ENCODE measurements at regions not wholly inside any gene's neighbourhood (a gene's known extent, or its start where the extent isn't known, plus 50 kb on each side); places are given as distances from the start of the nearest gene placed in this dataset.

DNA sequence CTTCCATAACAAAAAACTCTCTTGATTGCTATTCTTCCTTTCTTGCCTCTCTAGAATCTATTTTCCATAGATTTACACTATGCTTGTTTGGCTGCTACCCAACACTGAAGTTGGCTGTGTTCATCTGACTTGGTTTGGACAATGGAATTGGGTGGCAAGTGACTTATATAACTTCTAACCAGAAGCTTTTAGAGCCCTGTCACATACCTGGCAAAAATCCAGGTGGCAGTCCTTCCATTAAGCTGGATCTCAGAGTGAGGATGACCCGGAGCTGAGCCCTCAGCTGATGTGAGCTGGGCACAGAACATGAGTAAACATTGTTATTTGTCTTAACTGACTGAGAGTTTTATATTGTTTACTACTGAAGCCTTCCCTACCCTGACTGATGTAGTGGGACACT is 225.7 kb downstream of the TLR4 start:
- H4K20me1 ChIP-seq (ENCODE audit: control insufficient read depth, insufficient read depth): no peaks in the 10 kb centered on the region
- no peak overlapping the region for H3K4me3 ChIP-seq
- ChIA-PET POLR2A (no interaction called here), RAD21 (ENCODE audit: unreplicated experiment) (interaction anchor here (1.3 to 1.9 kb wide), 2 partner anchors 13 to 104 kb away, joined by 3 to 6 read pairs; no protein-coding TSS in a partner anchor), SMC1A (ENCODE audit: uncharacterized antibody, unreplicated experiment) (interaction anchor here (0.7 to 1.4 kb wide), 4 partner anchors 10 to 63 kb away, joined by 3 to 4 read pairs (median 3); no protein-coding TSS in a partner anchor), CTCF (no interaction called here)
- H2AFZ ChIP-seq (ENCODE audit: control insufficient read depth, low read depth, low read length): no peak overlapping the region
- DNase-seq (ENCODE audit: low read depth, low spot score) (no peak), FAIRE-seq (no peak), ATAC-seq (no peak)
- 0% methylated on average over 1 of the region's 1 CpG for WGBS (ENCODE audit: insufficient coverage, insufficient replicate concordance, low lambda C conversion rate, missing lambda C conversion rate)
- in situ Hi-C loops (cut with MboI) (no loop called here), intact Hi-C loops (cut with micrococcal nuclease; ENCODE audit: unreplicated experiment) (no loop called here)
- no peaks in the 10 kb centered on the region for H3K27me3 ChIP-seq (replicated peaks in 1 of 2; ENCODE audit: control insufficient read depth in 2 of 2, insufficient read depth in 2 of 2, low read length in 1 of 2)
- no peak overlapping the region for H3K4me2 ChIP-seq (ENCODE audit: control insufficient read depth, insufficient read depth)
- H3K36me3 ChIP-seq (ENCODE audit: control insufficient read depth in 2 of 2, insufficient read depth in 2 of 2, low read length in 1 of 2): no peaks in the 10 kb centered on the region
- no peak overlapping the region for H3K9ac ChIP-seq (ENCODE audit: control insufficient read depth, insufficient read depth, low read length)
- H3K27ac ChIP-seq (ENCODE audit: control insufficient read depth, insufficient read depth): no peak overlapping the region
- H3K9me3 ChIP-seq (replicated peaks; ENCODE audit: control insufficient read depth, insufficient read depth, low read length): no peaks in the 10 kb centered on the region
- H3K4me1 ChIP-seq (ENCODE audit: control insufficient read depth, insufficient read depth, low read length): no peaks in the 10 kb centered on the region
- H3K79me2 ChIP-seq (ENCODE audit: control insufficient read depth, insufficient read depth, low read length): no peaks in the 10 kb centered on the region
- no TSS peak for BruUV-seq (replicated peaks)
- TF ChIP-seq CHD4 (IDR thresholded peaks at IDR 0.05) (no peak), SRF (IDR thresholded peaks at IDR 0.05; ENCODE audit: low read depth in 2 of 2, low read length in 2 of 2) (no peak), TCF3 (IDR thresholded peaks at IDR 0.05; ENCODE audit: borderline replicate concordance, insufficient read depth, low read depth, low read length) (no peak), MTA3 (IDR thresholded peaks at IDR 0.05; ENCODE audit: borderline replicate concordance, low read length) (no peak), SIX5 (IDR thresholded peaks at IDR 0.05; ENCODE audit: low read depth, low read length, severe bottlenecking) (no peak), SUZ12 (IDR thresholded peaks at IDR 0.05; ENCODE audit: unreplicated experiment) (no peak), MTA2 (IDR thresholded peaks at IDR 0.05; ENCODE audit: low read depth) (no peak), TARDBP (IDR thresholded peaks at IDR 0.05; ENCODE audit: borderline replicate concordance) (no peak), CBX5 (IDR thresholded peaks at IDR 0.05; ENCODE audit: low read depth) (no peak), POLR2A (IDR thresholded peaks at IDR 0.05; ENCODE audit: low read depth, low read length) (no peak)
- TF ChIP-seq, protein P1, sequence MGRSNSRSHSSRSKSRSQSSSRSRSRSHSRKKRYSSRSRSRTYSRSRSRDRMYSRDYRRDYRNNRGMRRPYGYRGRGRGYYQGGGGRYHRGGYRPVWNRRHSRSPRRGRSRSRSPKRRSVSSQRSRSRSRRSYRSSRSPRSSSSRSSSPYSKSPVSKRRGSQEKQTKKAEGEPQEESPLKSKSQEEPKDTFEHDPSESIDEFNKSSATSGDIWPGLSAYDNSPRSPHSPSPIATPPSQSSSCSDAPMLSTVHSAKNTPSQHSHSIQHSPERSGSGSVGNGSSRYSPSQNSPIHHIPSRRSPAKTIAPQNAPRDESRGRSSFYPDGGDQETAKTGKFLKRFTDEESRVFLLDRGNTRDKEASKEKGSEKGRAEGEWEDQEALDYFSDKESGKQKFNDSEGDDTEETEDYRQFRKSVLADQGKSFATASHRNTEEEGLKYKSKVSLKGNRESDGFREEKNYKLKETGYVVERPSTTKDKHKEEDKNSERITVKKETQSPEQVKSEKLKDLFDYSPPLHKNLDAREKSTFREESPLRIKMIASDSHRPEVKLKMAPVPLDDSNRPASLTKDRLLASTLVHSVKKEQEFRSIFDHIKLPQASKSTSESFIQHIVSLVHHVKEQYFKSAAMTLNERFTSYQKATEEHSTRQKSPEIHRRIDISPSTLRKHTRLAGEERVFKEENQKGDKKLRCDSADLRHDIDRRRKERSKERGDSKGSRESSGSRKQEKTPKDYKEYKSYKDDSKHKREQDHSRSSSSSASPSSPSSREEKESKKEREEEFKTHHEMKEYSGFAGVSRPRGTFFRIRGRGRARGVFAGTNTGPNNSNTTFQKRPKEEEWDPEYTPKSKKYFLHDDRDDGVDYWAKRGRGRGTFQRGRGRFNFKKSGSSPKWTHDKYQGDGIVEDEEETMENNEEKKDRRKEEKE (IDR thresholded peaks at IDR 0.05): no peak
- TF ChIP-seq, protein P2, sequence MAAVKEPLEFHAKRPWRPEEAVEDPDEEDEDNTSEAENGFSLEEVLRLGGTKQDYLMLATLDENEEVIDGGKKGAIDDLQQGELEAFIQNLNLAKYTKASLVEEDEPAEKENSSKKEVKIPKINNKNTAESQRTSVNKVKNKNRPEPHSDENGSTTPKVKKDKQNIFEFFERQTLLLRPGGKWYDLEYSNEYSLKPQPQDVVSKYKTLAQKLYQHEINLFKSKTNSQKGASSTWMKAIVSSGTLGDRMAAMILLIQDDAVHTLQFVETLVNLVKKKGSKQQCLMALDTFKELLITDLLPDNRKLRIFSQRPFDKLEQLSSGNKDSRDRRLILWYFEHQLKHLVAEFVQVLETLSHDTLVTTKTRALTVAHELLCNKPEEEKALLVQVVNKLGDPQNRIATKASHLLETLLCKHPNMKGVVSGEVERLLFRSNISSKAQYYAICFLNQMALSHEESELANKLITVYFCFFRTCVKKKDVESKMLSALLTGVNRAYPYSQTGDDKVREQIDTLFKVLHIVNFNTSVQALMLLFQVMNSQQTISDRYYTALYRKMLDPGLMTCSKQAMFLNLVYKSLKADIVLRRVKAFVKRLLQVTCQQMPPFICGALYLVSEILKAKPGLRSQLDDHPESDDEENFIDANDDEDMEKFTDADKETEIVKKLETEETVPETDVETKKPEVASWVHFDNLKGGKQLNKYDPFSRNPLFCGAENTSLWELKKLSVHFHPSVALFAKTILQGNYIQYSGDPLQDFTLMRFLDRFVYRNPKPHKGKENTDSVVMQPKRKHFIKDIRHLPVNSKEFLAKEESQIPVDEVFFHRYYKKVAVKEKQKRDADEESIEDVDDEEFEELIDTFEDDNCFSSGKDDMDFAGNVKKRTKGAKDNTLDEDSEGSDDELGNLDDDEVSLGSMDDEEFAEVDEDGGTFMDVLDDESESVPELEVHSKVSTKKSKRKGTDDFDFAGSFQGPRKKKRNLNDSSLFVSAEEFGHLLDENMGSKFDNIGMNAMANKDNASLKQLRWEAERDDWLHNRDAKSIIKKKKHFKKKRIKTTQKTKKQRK (IDR thresholded peaks at IDR 0.05; ENCODE audit: low read depth, low read length): no peak
- TF ChIP-seq, protein P3, sequence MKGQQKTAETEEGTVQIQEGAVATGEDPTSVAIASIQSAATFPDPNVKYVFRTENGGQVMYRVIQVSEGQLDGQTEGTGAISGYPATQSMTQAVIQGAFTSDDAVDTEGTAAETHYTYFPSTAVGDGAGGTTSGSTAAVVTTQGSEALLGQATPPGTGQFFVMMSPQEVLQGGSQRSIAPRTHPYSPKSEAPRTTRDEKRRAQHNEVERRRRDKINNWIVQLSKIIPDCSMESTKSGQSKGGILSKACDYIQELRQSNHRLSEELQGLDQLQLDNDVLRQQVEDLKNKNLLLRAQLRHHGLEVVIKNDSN (IDR thresholded peaks at IDR 0.05; ENCODE audit: borderline replicate concordance, extremely low read length, insufficient read depth, low read depth, low read length): no peak
- TF ChIP-seq, protein P4, sequence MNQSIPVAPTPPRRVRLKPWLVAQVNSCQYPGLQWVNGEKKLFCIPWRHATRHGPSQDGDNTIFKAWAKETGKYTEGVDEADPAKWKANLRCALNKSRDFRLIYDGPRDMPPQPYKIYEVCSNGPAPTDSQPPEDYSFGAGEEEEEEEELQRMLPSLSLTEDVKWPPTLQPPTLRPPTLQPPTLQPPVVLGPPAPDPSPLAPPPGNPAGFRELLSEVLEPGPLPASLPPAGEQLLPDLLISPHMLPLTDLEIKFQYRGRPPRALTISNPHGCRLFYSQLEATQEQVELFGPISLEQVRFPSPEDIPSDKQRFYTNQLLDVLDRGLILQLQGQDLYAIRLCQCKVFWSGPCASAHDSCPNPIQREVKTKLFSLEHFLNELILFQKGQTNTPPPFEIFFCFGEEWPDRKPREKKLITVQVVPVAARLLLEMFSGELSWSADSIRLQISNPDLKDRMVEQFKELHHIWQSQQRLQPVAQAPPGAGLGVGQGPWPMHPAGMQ (IDR thresholded peaks at IDR 0.05; ENCODE audit: borderline replicate concordance): no peak
- TF ChIP-seq, protein P5, sequence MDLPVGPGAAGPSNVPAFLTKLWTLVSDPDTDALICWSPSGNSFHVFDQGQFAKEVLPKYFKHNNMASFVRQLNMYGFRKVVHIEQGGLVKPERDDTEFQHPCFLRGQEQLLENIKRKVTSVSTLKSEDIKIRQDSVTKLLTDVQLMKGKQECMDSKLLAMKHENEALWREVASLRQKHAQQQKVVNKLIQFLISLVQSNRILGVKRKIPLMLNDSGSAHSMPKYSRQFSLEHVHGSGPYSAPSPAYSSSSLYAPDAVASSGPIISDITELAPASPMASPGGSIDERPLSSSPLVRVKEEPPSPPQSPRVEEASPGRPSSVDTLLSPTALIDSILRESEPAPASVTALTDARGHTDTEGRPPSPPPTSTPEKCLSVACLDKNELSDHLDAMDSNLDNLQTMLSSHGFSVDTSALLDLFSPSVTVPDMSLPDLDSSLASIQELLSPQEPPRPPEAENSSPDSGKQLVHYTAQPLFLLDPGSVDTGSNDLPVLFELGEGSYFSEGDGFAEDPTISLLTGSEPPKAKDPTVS (IDR thresholded peaks at IDR 0.05; ENCODE audit: low read depth, low read length): no peak

Data from GM12878 (cell line).